Small intestine (tissue), 7 donors: ENCODE measurements at regions not wholly inside any gene's neighbourhood (a gene's known extent, or its start where the extent isn't known, plus 50 kb on each side); places are given as distances from the start of the nearest gene placed in this dataset.

ENCODE experiments used
- DNase-seq, 2 donors: peaks; one replicate each; pipeline versions ENCODE4 v3.0.0 to v3.0.0-alpha.2; 2013
- FAIRE-seq: peaks from 2 replicates; lab custom pipeline; 2012; peaks lifted over from hg19 to GRCh38; lab: Jason Lieb, UNC
- H3K27ac ChIP-seq, 3 donors: one replicate each; pipeline ENCODE4 v1.5.1; 2013; ENCODE audit warnings: low read length in 2 of 3, mild to moderate bottlenecking in 2 of 3, control low read depth in 1 of 3, inconsistent platforms in 1 of 3, low read depth in 1 of 3, moderate library complexity in 1 of 3
- H3K27me3 ChIP-seq, 3 donors: one replicate each; pipeline ENCODE4 v1.6.1; 2013; ENCODE audit warnings: low read length in 3 of 3, inconsistent platforms in 1 of 3; ENCODE audit not compliant: control insufficient read depth in 3 of 3, insufficient read depth in 3 of 3
- H3K36me3 ChIP-seq, 3 donors: one replicate each; pipeline ENCODE4 v1.6.1; 2013; ENCODE audit warnings: low read length in 3 of 3, inconsistent platforms in 1 of 3, low read depth in 1 of 3, mild to moderate bottlenecking in 1 of 3, moderate library complexity in 1 of 3; ENCODE audit not compliant: control insufficient read depth in 3 of 3, insufficient read depth in 2 of 3
- H3K4me1 ChIP-seq, 3 donors: one replicate each; pipeline ENCODE4 v1.6.1; 2013; ENCODE audit warnings: low read length in 2 of 3, inconsistent platforms in 1 of 3, low read depth in 1 of 3, mild to moderate bottlenecking in 1 of 3, moderate library complexity in 1 of 3; ENCODE audit not compliant: control insufficient read depth in 3 of 3, insufficient read depth in 2 of 3
- H3K4me3 ChIP-seq, 3 donors: one replicate each; pipeline ENCODE4 v1.5.1; 2013; ENCODE audit warnings: low read length in 3 of 3, control low read depth in 1 of 3, inconsistent platforms in 1 of 3, low read depth in 1 of 3, mild to moderate bottlenecking in 1 of 3, moderate library complexity in 1 of 3
- H3K9me3 ChIP-seq, 2 donors: one replicate each; pipeline ENCODE4 v1.6.1; 2013; ENCODE audit warnings: low read depth in 1 of 2, low read length in 1 of 2; ENCODE audit not compliant: control insufficient read depth in 2 of 2, insufficient read depth in 1 of 2
- WGBS, 3 donors: extraction: QIAGEN DNeasy Blood & Tissue Kit; methylation state at CpG; one replicate each; pipeline ENCODE4 v1.1.7; 2013; 5-methylcytosine and 5-hydroxymethylcytosine counted together
- donor health status: healthy with polysubstance abuse.
- donor health status: control.
- donor health status: control.
- donor health status: Bipolar disorder and iron deficiency.
- donor health status: healthy.

GRCh38 chr6:134422426-134423231 lies 104.7 kb upstream of the SGK1 start:
- H3K27ac ChIP-seq: no peak overlapping the region
- DNase-seq (no peak), FAIRE-seq (no peak)
- no peak overlapping the region for H3K4me3 ChIP-seq
- 84 to 92% (median 90%) methylated on average over 6 of the region's 6 CpGs for WGBS, 3 donors
- no peaks in the 10 kb centered on the region for H3K27me3 ChIP-seq
- no peaks in the 10 kb centered on the region for H3K9me3 ChIP-seq
- H3K4me1 ChIP-seq: peaks cover 0 to 5% (median 0%) of the 10 kb centered on the region in 3 donors
- H3K36me3 ChIP-seq: no peaks in the 10 kb centered on the region

- whole genome bisulfite sequencing, 3 donors: 67 to 85% (median 83%) methylated on average over 1 of the region's 1 CpG
- Histone ChIP-seq H3K4me3 (no peak overlapping the region), H3K27ac (no peak overlapping the region), H3K36me3 (no peaks in the 10 kb centered on the region), H3K9me3 (no peaks in the 10 kb centered on the region), H3K4me1 (peaks cover 0 to 6% (median 0%) of the 10 kb centered on the region in 3 donors), H3K27me3 (no peaks in the 10 kb centered on the region)
- DNase-seq (no peak), FAIRE-seq (no peak)
These were observed 103.6 kb upstream of the SGK1 start for GRCh38 chr6:134421501-134421900.

GRCh38 chr6:134420614-134421181 lies 102.8 kb upstream of the SGK1 start:
- 70 to 71% (median 71%) methylated on average over 3 of the region's 3 CpGs for WGBS, 3 donors
- peak in 1 of 2 donors; percentile 11 for DNase-seq
- Histone ChIP-seq H3K36me3 (no peaks in the 10 kb centered on the region), H3K27ac (no peak overlapping the region), H3K27me3 (no peaks in the 10 kb centered on the region), H3K4me3 (no peak overlapping the region), H3K4me1 (peaks cover 0 to 14% (median 0%) of the 10 kb centered on the region in 3 donors), H3K9me3 (no peaks in the 10 kb centered on the region)
- FAIRE-seq: no peak

GRCh38 chr6:134419716-134420115 lies 101.8 kb upstream of the SGK1 start:
- WGBS, 3 donors: 85 to 90% (median 89%) methylated on average over 7 of the region's 7 CpGs
- DNase-seq (no peak), FAIRE-seq (no peak)
- H3K4me1 ChIP-seq: peaks cover 0 to 18% (median 2%) of the 10 kb centered on the region in 3 donors
- no peak overlapping the region for H3K27ac ChIP-seq
- no peaks in the 10 kb centered on the region for H3K27me3 ChIP-seq
- H3K4me3 ChIP-seq: no peak overlapping the region
- H3K36me3 ChIP-seq: no peaks in the 10 kb centered on the region
- no peaks in the 10 kb centered on the region for H3K9me3 ChIP-seq

- Histone ChIP-seq H3K4me3 (no peak overlapping the region), H3K4me1 (peaks cover 0 to 18% (median 2%) of the 10 kb centered on the region in 3 donors), H3K36me3 (no peaks in the 10 kb centered on the region), H3K9me3 (peaks cover 0 to 17% of the 10 kb centered on the region in 2 donors), H3K27me3 (no peaks in the 10 kb centered on the region), H3K27ac (peak overlapping the region in 1 of 3 donors; percentile 51)
- WGBS, 3 donors: 73 to 81% (median 79%) methylated on average over 10 of the region's 10 CpGs
- FAIRE-seq (no peak), DNase-seq (peak in 1 of 2 donors; percentile 61)
These were observed 98.7 kb upstream of the SGK1 start for GRCh38 chr6:134416418-134417154.

GRCh38 chr6:134415656-134416055 lies 97.7 kb upstream of the SGK1 start:
- FAIRE-seq (no peak), DNase-seq (peak; percentile 14 to 47)
- H3K9me3 ChIP-seq: peaks cover 0 to 23% of the 10 kb centered on the region in 2 donors
- H3K4me1 ChIP-seq: peaks cover 0 to 18% (median 2%) of the 10 kb centered on the region in 3 donors
- H3K27me3 ChIP-seq: no peaks in the 10 kb centered on the region
- H3K4me3 ChIP-seq: no peak overlapping the region
- H3K36me3 ChIP-seq: no peaks in the 10 kb centered on the region
- WGBS, 3 donors: 28 to 58% (median 31%) methylated on average over 4 of the region's 4 CpGs
- peak overlapping the region in 1 of 3 donors; percentile 51 for H3K27ac ChIP-seq

GRCh38 chr6:134415194-134415593 lies 97.3 kb upstream of the SGK1 start:
- Histone ChIP-seq H3K36me3 (no peaks in the 10 kb centered on the region), H3K4me1 (peaks cover 0 to 18% (median 2%) of the 10 kb centered on the region in 3 donors), H3K27me3 (no peaks in the 10 kb centered on the region), H3K27ac (peak overlapping the region in 1 of 3 donors; percentile 51), H3K9me3 (peaks cover 0 to 23% of the 10 kb centered on the region in 2 donors), H3K4me3 (no peak overlapping the region)
- no peak for DNase-seq
- whole genome bisulfite sequencing, 3 donors: 63 to 72% (median 65%) methylated on average over 4 of the region's 4 CpGs
- no peak for FAIRE-seq

- H3K4me1 ChIP-seq: peaks cover 0 to 18% (median 2%) of the 10 kb centered on the region in 3 donors
These were observed 96.9 kb upstream of the SGK1 start for GRCh38 chr6:134414793-134415192.

More at GRCh38 chr6:134414793-134415192, 96.9 kb upstream of the SGK1 start:
- FAIRE-seq (no peak), DNase-seq (no peak)
- Histone ChIP-seq H3K27me3 (no peaks in the 10 kb centered on the region), H3K36me3 (no peaks in the 10 kb centered on the region), H3K9me3 (peaks cover 0 to 23% of the 10 kb centered on the region in 2 donors), H3K27ac (no peak overlapping the region), H3K4me3 (no peak overlapping the region)
- 76 to 87% (median 82%) methylated on average over 7 of the region's 7 CpGs for WGBS, 3 donors
